ENCODE measurements at regions not wholly inside any gene's neighbourhood (a gene's known extent, or its start where the extent isn't known, plus 50 kb on each side); places are given as distances from the start of the nearest gene placed in this dataset.

DNA sequence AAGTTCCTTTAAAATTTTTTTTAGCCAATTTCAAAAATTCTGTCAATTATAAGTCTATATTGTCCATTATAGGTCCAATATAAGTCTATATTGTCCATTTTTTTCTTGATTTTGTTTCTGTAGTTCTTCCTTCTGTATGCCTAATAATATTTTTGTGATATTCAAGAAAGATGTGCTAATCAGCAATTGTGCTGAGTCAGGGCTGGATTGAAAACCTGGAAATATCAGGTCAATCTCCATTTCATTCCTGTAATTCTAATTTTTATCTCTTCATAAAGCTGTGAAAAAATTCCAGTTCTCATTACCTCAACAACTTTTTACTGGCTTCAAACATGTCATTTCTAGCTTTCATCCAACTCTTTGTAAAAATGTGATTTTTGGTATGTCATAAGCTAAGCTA lies 353.7 kb downstream of the SLITRK6 start:
- BruUV-seq (replicated peaks) = no TSS peak
- H3K36me3 ChIP-seq (ENCODE audit: control insufficient read depth, insufficient read depth, low read length) = no peaks in the 10 kb centered on the region
- no peaks in the 10 kb centered on the region for H3K27me3 ChIP-seq (ENCODE audit: control insufficient read depth, insufficient read depth, low read length)
- POLR2A ChIA-PET (ENCODE audit: unreplicated experiment) = no interaction called here
- TF ChIP-seq MAFK (IDR thresholded peaks at IDR 0.05; ENCODE audit: low read depth, low read length) = peak; percentile 77
- no peak for TF ChIP-seq RAD21 (IDR thresholded peaks at IDR 0.05; ENCODE audit: low read length)
- no peak for TF ChIP-seq MXI1 (IDR thresholded peaks at IDR 0.05; ENCODE audit: borderline replicate concordance, low read depth, low read length)
- TF ChIP-seq POLR2A (IDR thresholded peaks at IDR 0.05; ENCODE audit: low read depth, low read length) = no peak
- TF ChIP-seq SMC3 (IDR thresholded peaks at IDR 0.05; ENCODE audit: low read depth, low read length) = no peak
- TF ChIP-seq CHD1 (IDR thresholded peaks at IDR 0.05; ENCODE audit: low read depth, low read length) = no peak
- no peak for TF ChIP-seq RFX5 (IDR thresholded peaks at IDR 0.05; ENCODE audit: low read depth, low read length)
- TF ChIP-seq NFE2L2 (IDR thresholded peaks at IDR 0.05; ENCODE audit: low read depth, low read length) = 0 out of 2 replicates have a peak, but pooled peaks have one; percentile 8
- no peak overlapping the region for H3K9ac ChIP-seq (ENCODE audit: low read depth, low read length)
- no peak overlapping the region for H3K23ac ChIP-seq (ENCODE audit: low read depth, low read length)
- H4K91ac ChIP-seq (ENCODE audit: insufficient read depth, low read depth, low read length) = no peak overlapping the region
- dilution Hi-C loops (cut with HindIII; ENCODE audit: low sequenced_read_pairs, unreplicated experiment) = no loop called here
- no peak overlapping the region for H3K4ac ChIP-seq (ENCODE audit: low read depth, low read length)
- in situ Hi-C loops (cut with MboI; ENCODE audit: low sequenced_read_pairs) = no loop called here
- H3K4me1 ChIP-seq (ENCODE audit: control insufficient read depth, insufficient read depth, low read length) = no peaks in the 10 kb centered on the region
- H4K5ac ChIP-seq (ENCODE audit: low read depth, low read length) = no peak overlapping the region
- no peak overlapping the region for H3K14ac ChIP-seq (replicated peaks; ENCODE audit: low read depth, low read length)
- CTCF ChIA-PET = no interaction called here
- no peak overlapping the region for H2AFZ ChIP-seq (replicated peaks; ENCODE audit: low read length, poor library complexity)
- DNase-seq = no peak
- no peak overlapping the region for H3K4me2 ChIP-seq (ENCODE audit: low read depth, low read length)
- no peak overlapping the region for H2AK9ac ChIP-seq (replicated peaks; ENCODE audit: low read depth, low read length, poor library complexity)
- H3K4me3 ChIP-seq (ENCODE audit: insufficient read depth, low read depth, low read length) = no peak overlapping the region
- H4K20me1 ChIP-seq (ENCODE audit: insufficient read depth, low read length) = no peaks in the 10 kb centered on the region
- ATAC-seq (ENCODE audit: low read depth) = no peak
- no peak overlapping the region for H4K8ac ChIP-seq (ENCODE audit: low read depth in 2 of 2, low read length in 2 of 2)
- no peak overlapping the region for H2BK120ac ChIP-seq (ENCODE audit: low read depth, low read length)
- no peak overlapping the region for H3K27ac ChIP-seq (ENCODE audit: insufficient read depth, low read length)
- intact Hi-C loops (cut with micrococcal nuclease) = no loop called here
- H2BK5ac ChIP-seq (ENCODE audit: low read depth, low read length, poor library complexity, severe bottlenecking) = no peak overlapping the region
- no peak overlapping the region for H3K56ac ChIP-seq (ENCODE audit: extremely low read depth, insufficient read depth, low read length)
- no peak overlapping the region for H2BK15ac ChIP-seq (ENCODE audit: low read depth, low read length)
- no peak overlapping the region for H2BK20ac ChIP-seq (ENCODE audit: low read depth, low read length)
- no peak overlapping the region for H3K18ac ChIP-seq (ENCODE audit: low read depth, low read length)
- H3K9me3 ChIP-seq (ENCODE audit: control insufficient read depth, insufficient read depth, low read length) = no peaks in the 10 kb centered on the region
- H3K79me1 ChIP-seq (ENCODE audit: low read depth in 1 of 2, low read length in 2 of 2) = no peaks in the 10 kb centered on the region
- H2AK5ac ChIP-seq (ENCODE audit: low read depth, low read length) = no peak overlapping the region
- H3K9me1 ChIP-seq (ENCODE audit: insufficient read depth, low read length) = no peaks in the 10 kb centered on the region

Measured in IMR-90 (cell line).